GM12892 (cell line): ENCODE measurements at regions not wholly inside any gene's neighbourhood (a gene's known extent, or its start where the extent isn't known, plus 50 kb on each side); places are given as distances from the start of the nearest gene placed in this dataset.
A peak's percentile ranks its signal among the peaks of the same experiment; 100 is the strongest.

Experiments used
- DNase-seq: peaks from one replicate; pipeline ENCODE4 v3.0.0; 2011; ENCODE audit not compliant: insufficient read length
- FAIRE-seq: peaks from 2 replicates; lab custom pipeline; 2011; peaks lifted over from hg19 to GRCh38; lab: Jason Lieb, UNC
- POLR2A ChIP-seq: IDR thresholded peaks from 2 replicates; pipeline ENCODE4 v1.6.1; 2011; ENCODE audit warnings: low read depth, low read length, control low read depth
- POLR2AphosphoS5 ChIP-seq: IDR thresholded peaks from 2 replicates; pipeline ENCODE4 v1.6.1; 2011; ENCODE audit warnings: low read depth, low read length, control low read depth
- TAF1 ChIP-seq: IDR thresholded peaks from 2 replicates; pipeline ENCODE4 v1.6.1; 2011; ENCODE audit warnings: low read depth, mild to moderate bottlenecking, control low read depth, low read length, borderline replicate concordance

GRCh38 chr5:23223846-23224245 lies 283.6 kb upstream of the PRDM9 start:
- TF ChIP-seq TAF1 (no peak), POLR2AphosphoS5 (no peak), POLR2A (no peak)
- FAIRE-seq (no peak), DNase-seq (no peak)

GRCh38 chr5:23221831-23222230 lies 285.6 kb upstream of the PRDM9 start:
- DNase-seq (no peak), FAIRE-seq (no peak)
- no peak for TF ChIP-seq TAF1
- no peak for TF ChIP-seq POLR2A
- TF ChIP-seq POLR2AphosphoS5: no peak

GRCh38 chr5:23217159-23217558 lies 290.2 kb upstream of the PRDM9 start:
- DNase-seq (no peak), FAIRE-seq (no peak)
- TF ChIP-seq POLR2AphosphoS5 (no peak), POLR2A (no peak), TAF1 (no peak)

GRCh38 chr5:23216345-23216744 lies 291.1 kb upstream of the PRDM9 start:
- no peak for TF ChIP-seq POLR2AphosphoS5
- no peak for TF ChIP-seq POLR2A
- TF ChIP-seq TAF1: no peak
- FAIRE-seq (no peak), DNase-seq (no peak)

- no peak for FAIRE-seq
- TF ChIP-seq TAF1: no peak
- TF ChIP-seq POLR2A: no peak
- peak; percentile 1 for DNase-seq
Measured at GRCh38 chr5:23208959-23209431, 298.4 kb upstream of the PRDM9 start.

- no peak for DNase-seq
- no peak for FAIRE-seq
- TF ChIP-seq POLR2A (no peak), TAF1 (no peak), POLR2AphosphoS5 (no peak)
Measured at GRCh38 chr5:23204111-23204510, 303.3 kb upstream of the PRDM9 start.

GRCh38 chr5:23169660-23170416 lies 316.7 kb upstream of the CDH12 start:
- TF ChIP-seq POLR2AphosphoS5 (no peak), POLR2A (no peak), TAF1 (no peak)
- DNase-seq: no peak
- FAIRE-seq: no peak

- TF ChIP-seq POLR2A: no peak
- no peak for TF ChIP-seq POLR2AphosphoS5
- no peak for TF ChIP-seq TAF1
- no peak for DNase-seq
- no peak for FAIRE-seq
Measured at GRCh38 chr5:23164971-23165370, 311.8 kb upstream of the CDH12 start.

GRCh38 chr5:23158179-23158578 lies 305.0 kb upstream of the CDH12 start:
- no peak for TF ChIP-seq TAF1
- no peak for TF ChIP-seq POLR2A
- no peak for TF ChIP-seq POLR2AphosphoS5
- no peak for FAIRE-seq
- DNase-seq: no peak

- no peak for TF ChIP-seq TAF1
- no peak for TF ChIP-seq POLR2AphosphoS5
- TF ChIP-seq POLR2A: no peak
- no peak for FAIRE-seq
- DNase-seq: no peak
Measured at GRCh38 chr5:23157716-23158115, 304.6 kb upstream of the CDH12 start.

GRCh38 chr5:23157169-23157568 lies 304.0 kb upstream of the CDH12 start:
- no peak for DNase-seq
- FAIRE-seq: no peak
- no peak for TF ChIP-seq POLR2A
- TF ChIP-seq TAF1: no peak
- no peak for TF ChIP-seq POLR2AphosphoS5

- DNase-seq: no peak
- no peak for TF ChIP-seq TAF1
- no peak for TF ChIP-seq POLR2A
- TF ChIP-seq POLR2AphosphoS5: no peak
- no peak for FAIRE-seq
Measured at GRCh38 chr5:23147625-23148024, 294.5 kb upstream of the CDH12 start.
